Kidney tubule cell (primary cell): ENCODE measurements at regions not wholly inside any gene's neighbourhood (a gene's known extent, or its start where the extent isn't known, plus 50 kb on each side); places are given as distances from the start of the nearest gene placed in this dataset.

Experiments
- DNase-seq: peaks from one replicate; pipeline ENCODE4 v3.0.0-alpha.2; 2018; ENCODE audit warnings: low spot score

DNA sequence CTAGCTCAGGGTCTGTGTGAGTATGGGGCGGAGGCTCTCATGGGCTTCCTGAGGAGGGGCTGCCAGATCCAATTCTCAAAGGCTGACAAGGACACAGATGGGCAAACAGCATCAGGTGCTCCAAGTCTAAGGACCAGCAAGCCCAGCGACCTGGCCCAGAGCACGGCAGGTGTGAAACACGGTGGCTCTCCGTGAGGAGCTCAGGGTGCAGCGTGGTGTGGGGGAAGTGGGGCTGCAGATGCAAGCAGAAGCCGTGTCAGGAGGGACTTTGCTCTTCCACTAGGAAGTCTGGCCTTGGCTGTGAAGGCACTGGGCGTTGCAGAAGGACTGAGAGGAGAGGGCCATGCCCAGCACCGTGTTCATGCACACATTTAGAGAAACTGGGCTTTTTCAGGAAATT lies 420.0 kb downstream of the GADD45G start:
- no peak for DNase-seq

DNA sequence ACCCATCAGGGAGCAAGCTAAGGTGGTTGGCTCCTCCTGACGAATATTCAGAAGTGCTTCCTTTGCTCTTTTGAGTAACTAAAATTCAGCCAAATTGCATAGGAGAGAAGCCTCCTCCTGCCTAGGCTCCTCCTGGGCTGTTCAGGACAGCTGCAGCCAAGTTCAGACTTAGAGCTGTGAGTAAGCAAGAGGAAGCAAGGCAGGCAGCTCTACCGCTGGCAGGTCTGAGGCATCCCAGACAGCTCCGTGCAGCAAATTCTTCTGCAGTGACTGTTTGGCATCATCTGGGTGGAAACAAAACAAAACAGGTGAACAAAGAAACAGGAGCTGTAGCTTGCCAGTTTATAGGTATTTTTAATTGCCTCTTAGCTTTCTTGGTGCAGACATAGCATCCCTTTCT lies 421.0 kb downstream of the GADD45G start:
- DNase-seq, result peak; percentile 94

GRCh38 chr9:90027296-90027790 lies 422.5 kb downstream of the GADD45G start:
- no peak for DNase-seq

DNA sequence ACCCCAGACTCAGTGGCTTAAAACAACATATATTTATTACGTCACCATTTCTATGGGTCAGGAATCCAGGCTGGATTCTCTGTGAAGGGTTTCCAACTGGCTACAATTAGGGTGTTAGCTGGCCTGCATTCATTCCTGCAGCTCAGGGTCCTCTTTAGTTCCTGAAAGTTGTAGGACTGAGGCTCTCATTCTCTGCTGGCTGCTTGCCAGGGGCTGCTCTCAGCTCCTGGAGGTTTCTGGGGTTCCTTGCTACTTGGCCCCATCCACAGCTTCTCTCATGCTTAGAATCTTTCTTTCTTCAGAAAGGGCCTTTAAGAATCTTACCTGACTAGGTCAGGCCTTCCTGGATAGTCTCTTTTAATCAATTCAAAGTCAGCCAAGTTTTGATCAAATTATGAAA lies 424.6 kb downstream of the GADD45G start:
- no peak for DNase-seq

- DNase-seq, result peak; percentile 29
These were observed 425.2 kb downstream of the GADD45G start for GRCh38 chr9:90029996-90030395.

- no peak for DNase-seq
These were observed 427.6 kb downstream of the GADD45G start for GRCh38 chr9:90032296-90033027.

- no peak for DNase-seq
These were observed 428.3 kb downstream of the GADD45G start for GRCh38 chr9:90033028-90033650.

- DNase-seq, result peak; percentile 28
These were observed 429.3 kb downstream of the GADD45G start for GRCh38 chr9:90034071-90034470.

- DNase-seq, result no peak
These were observed 430.7 kb downstream of the GADD45G start for GRCh38 chr9:90035471-90035870.

DNA sequence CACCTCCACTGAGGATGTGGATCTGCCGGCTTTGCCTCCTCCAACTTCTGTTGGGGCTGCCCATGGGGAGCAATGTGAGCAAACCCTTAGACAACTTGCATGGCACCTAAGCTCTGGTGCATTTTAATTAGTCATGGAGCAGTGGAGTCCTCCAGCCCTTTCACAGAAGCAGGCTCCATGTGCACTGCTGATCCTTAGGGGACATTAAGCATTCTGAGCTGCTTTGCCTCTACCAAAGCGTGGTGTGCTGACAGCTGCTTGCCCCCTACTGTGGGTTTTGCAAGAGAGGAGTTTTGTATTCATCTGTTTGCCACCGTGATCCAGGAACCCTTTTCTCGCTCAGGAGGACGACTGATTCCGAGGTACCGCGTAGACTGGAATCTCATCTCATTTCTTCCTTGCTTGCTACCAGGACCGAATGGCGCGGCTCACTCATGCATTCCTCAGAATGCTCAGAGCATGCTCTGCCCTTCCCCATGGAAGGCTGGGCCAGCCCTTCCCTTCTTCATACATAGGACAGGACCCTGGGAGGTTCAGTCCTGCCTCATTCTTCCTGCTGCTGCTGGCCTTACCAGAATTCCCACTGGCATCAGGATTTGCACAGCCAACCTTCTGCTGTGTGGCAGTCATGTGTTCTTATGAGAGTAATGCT lies 432.5 kb downstream of the GADD45G start:
- no peak for DNase-seq

GRCh38 chr9:90038763-90039162 lies 434.0 kb downstream of the GADD45G start:
- DNase-seq, result no peak

GRCh38 chr9:90044263-90044662 lies 439.5 kb downstream of the GADD45G start:
- DNase-seq, result no peak

DNA sequence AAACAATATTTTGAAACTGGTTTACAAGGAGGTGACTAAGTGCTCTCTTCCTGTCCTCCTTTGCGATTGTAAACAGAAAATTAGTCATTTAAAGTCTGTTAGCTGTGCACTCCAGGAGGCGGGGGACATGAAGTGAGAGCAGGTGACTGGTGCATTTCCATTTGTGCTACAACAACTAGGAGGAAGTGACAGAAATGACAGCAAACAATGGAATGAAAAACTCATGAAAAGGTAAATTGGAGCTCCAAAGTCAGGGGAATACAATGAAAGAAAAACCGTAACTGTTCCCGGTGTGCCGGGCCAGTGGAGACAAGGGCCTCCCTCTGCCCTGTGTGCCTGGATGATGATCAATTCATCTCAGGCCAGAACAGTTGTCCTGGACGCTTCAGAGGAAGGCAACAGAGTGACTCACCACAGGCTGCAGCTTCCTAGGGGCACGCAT lies 439.9 kb downstream of the GADD45G start:
- peak; percentile 76 for DNase-seq

DNA sequence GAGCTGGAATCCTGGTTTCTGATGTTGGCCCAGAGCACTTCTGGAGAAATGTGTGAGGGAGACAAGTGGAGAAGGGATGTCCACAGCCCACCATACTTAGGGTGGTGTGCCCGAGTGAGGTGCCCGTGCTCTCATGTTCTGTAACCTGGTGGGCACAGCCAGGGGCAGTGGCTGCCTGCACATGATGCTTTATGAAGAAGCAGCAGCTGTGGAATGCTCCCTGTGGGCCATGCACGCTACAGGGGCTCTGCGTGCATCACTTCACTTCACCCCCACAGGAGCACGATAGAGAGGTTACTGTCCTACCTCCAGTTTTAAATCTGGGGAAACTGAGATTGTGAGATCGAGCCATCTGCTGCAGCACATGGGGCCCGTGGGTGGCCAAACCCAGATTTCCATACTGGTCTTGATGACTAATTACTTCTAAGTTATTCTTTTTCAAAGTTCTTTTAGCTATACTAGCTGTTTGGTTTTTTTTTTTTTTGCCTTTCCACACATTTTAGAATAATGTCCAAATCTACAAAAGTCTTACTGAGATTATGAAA lies 441.6 kb downstream of the GADD45G start:
- no peak for DNase-seq

- no peak for DNase-seq
These were observed 443.0 kb downstream of the GADD45G start for GRCh38 chr9:90047828-90048227.

- DNase-seq, result no peak
These were observed 447.6 kb downstream of the GADD45G start for GRCh38 chr9:90052366-90052765.

DNA sequence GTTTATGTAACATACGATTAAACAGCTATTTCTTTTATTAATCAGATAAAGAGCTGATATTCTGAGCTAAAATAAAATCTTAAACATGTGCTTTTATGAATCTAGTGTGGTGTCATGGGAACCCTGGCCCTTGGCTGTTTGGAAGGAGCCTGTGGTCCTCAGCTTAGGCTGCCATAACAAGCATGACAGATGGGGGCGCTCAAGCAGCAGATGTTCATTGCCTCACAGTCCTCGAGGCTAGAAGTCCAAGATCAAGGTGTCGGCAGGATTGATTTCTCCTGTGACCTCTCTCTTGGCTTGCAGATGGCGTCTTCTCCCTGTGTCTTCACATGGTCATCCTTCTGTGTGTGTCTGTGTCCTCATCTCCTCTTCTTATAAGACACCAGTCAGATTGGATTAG lies 448.2 kb downstream of the GADD45G start:
- no peak for DNase-seq

- DNase-seq, result no peak
These were observed 450.0 kb downstream of the GADD45G start for GRCh38 chr9:90054810-90055209.

DNA sequence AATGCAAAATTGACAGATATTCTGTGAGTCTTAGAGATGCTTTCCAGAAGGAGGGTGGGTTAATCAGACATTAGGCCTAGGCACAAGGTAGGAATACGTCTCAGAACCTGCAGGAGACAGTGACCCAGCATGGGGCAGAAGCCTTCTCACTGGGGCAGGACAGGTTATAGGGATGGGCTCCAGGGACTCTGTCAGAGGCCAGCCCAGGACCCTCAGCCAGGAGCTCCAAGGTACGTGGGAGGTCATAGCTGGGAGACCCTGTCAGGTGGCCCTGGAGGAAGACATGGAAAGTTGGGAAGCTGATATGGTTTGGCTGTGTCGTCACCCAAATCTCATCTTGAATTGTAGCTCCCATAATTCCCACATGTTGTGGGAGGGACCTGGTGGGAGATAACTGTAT lies 450.4 kb downstream of the GADD45G start:
- no peak for DNase-seq

DNA sequence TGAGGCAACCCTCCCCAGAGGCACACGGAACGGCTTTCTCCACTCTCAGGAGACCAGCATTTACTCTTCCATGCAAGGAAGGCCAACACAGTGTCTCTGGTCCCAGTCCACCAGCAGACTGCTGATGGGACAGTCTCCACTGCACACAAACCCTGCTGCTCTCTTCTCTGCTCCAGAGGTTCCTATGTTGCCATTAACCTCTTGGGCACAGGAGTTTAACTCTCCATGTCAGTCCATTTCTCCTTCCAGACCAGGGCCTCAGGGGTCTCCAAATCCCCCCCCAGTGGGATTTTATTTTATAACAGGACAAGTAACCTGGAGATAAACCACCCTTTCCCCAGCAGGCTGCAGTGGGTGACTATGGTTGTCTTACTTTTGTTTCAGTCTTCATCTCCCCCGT lies 452.5 kb downstream of the GADD45G start:
- no peak for DNase-seq

DNA sequence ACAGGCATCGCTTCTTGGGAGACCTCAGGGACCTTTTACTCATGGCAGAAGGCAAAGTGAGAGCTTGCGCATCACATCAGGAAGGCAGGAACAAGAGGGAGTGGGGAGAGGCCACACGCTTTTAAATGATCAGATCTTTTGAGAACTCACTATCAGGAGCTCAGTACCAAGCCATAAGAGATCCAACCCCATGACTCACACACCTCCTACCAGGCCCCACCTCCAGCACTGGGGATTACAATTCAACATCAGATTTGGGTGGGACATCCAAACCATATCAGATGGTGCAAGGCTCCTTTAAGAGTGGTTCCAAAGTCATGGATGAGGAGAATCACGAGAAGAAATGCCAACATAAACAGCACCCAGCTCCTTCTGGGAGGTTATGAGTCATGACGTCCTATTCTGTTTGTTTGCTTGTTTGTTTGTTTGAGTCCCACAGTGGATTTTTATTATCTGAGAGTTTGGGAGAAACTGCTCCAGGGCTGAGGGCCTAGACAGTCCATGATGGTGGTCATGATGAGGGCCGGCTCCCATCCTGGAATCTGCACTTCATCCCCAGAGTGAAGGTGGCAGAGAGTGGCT lies 453.5 kb downstream of the GADD45G start:
- no peak for DNase-seq

GRCh38 chr9:90059436-90059835 lies 454.6 kb downstream of the GADD45G start:
- no peak for DNase-seq
